SK-N-MC (cell line): ENCODE measurements at regions not wholly inside any gene's neighbourhood (a gene's known extent, or its start where the extent isn't known, plus 50 kb on each side); places are given as distances from the start of the nearest gene placed in this dataset.

Source experiments
- EZH2 ChIP-seq: fragments of 200-600 bp; sonication (generic); IDR thresholded peaks from one replicate; pipeline ENCODE4 v1.6.1; 2017; ENCODE audit warnings: antibody characterized with exemption
- FOXP2 ChIP-seq: optimal IDR thresholded peaks from 2 replicates; pipeline ENCODE3; 2011; ENCODE audit warnings: mild to moderate bottlenecking, moderate library complexity; ENCODE audit not compliant: insufficient read depth; ENCODE audit errors: extremely low read length, control extremely low read depth
- POLR2AphosphoS5 ChIP-seq: IDR thresholded peaks from 2 replicates; pipeline ENCODE4 v1.6.1; 2012; ENCODE audit warnings: mild to moderate bottlenecking, low read depth, low read length, borderline replicate concordance

- no peak for TF ChIP-seq POLR2AphosphoS5
- no peak for TF ChIP-seq EZH2
- no peak for TF ChIP-seq FOXP2
These were observed 152.0 kb upstream of the ZRANB2 start for GRCh38 chr1:71232786-71233185.
